ENCODE measurements at regions not wholly inside any gene's neighbourhood (a gene's known extent, or its start where the extent isn't known, plus 50 kb on each side); places are given as distances from the start of the nearest gene placed in this dataset.

- Histone ChIP-seq H3K36me3 (ENCODE audit: control insufficient read depth, insufficient read depth, low read length) (no peaks in the 10 kb centered on the region), H3K4me3 (ENCODE audit: low read depth, low read length) (no peak overlapping the region), H3K9me3 (no peaks in the 10 kb centered on the region), H3K4me1 (no peaks in the 10 kb centered on the region), H3K27me3 (replicated peaks; ENCODE audit: control insufficient read depth, insufficient read depth, low read length) (no peaks in the 10 kb centered on the region)
- Mint-ChIP-seq H3K4me1 (ENCODE audit: low read depth, unreplicated experiment) (no peaks in the 10 kb centered on the region), H3K36me3 (ENCODE audit: insufficient read depth, unreplicated experiment) (no peaks in the 10 kb centered on the region), H3K4me3 (ENCODE audit: unreplicated experiment) (no peak overlapping the region), H3K27me3 (ENCODE audit: insufficient read depth, unreplicated experiment) (no peaks in the 10 kb centered on the region), H3K27ac (ENCODE audit: unreplicated experiment) (no peak overlapping the region), H3K9me3 (ENCODE audit: unreplicated experiment) (no peaks in the 10 kb centered on the region)
- DNase-seq, result no peak
- intact Hi-C loops (cut with micrococcal nuclease; ENCODE audit: unreplicated experiment), result no loop called here
- no TSS peak for BruUV-seq (replicated peaks)
- TF ChIP-seq CTCF (IDR thresholded peaks at IDR 0.05; ENCODE audit: insufficient read depth in 1 of 2, low read depth in 1 of 2, low read length in 1 of 2, severe bottlenecking in 1 of 2, unreplicated experiment in 1 of 2), result no peak
- ChIA-PET POLR2A (no interaction called here), CTCF (no interaction called here)
Observed at GRCh38 chr5:4542145-4542778, 597.9 kb upstream of the ADAMTS16 start.

- no peak overlapping the region for H3K27ac Mint-ChIP-seq (ENCODE audit: unreplicated experiment)
- POLR2A ChIA-PET, result no interaction called here
Observed at GRCh38 chr5:4544049-4544670, 596.0 kb upstream of the ADAMTS16 start.

GRCh38 chr5:4547547-4547946, 592.6 kb upstream of the ADAMTS16 start:
- no peak overlapping the region for H3K4me3 Mint-ChIP-seq (ENCODE audit: unreplicated experiment)
- no peaks in the 10 kb centered on the region for H3K4me1 ChIP-seq
- no peak for DNase-seq
- no peak overlapping the region for H3K27ac Mint-ChIP-seq (ENCODE audit: unreplicated experiment)
- intact Hi-C loops (cut with micrococcal nuclease; ENCODE audit: unreplicated experiment), result no loop called here
- no peak for TF ChIP-seq CTCF (IDR thresholded peaks at IDR 0.05; ENCODE audit: insufficient read depth in 1 of 2, low read depth in 1 of 2, low read length in 1 of 2, severe bottlenecking in 1 of 2, unreplicated experiment in 1 of 2)
- POLR2A ChIA-PET, result no interaction called here
- CTCF ChIA-PET, result no interaction called here
- no peaks in the 10 kb centered on the region for H3K36me3 Mint-ChIP-seq (ENCODE audit: insufficient read depth, unreplicated experiment)
- H3K27me3 ChIP-seq (replicated peaks; ENCODE audit: control insufficient read depth, insufficient read depth, low read length), result no peaks in the 10 kb centered on the region
- BruUV-seq (replicated peaks), result no TSS peak
- no peaks in the 10 kb centered on the region for H3K4me1 Mint-ChIP-seq (ENCODE audit: low read depth, unreplicated experiment)
- no peaks in the 10 kb centered on the region for H3K27me3 Mint-ChIP-seq (ENCODE audit: insufficient read depth, unreplicated experiment)
- H3K9me3 ChIP-seq, result no peaks in the 10 kb centered on the region
- no peak overlapping the region for H3K4me3 ChIP-seq (ENCODE audit: low read depth, low read length)
- H3K36me3 ChIP-seq (ENCODE audit: control insufficient read depth, insufficient read depth, low read length), result no peaks in the 10 kb centered on the region
- no peaks in the 10 kb centered on the region for H3K9me3 Mint-ChIP-seq (ENCODE audit: unreplicated experiment)

More at GRCh38 chr5:4544049-4544670, 596.0 kb upstream of the ADAMTS16 start:
- Histone ChIP-seq H3K36me3 (ENCODE audit: control insufficient read depth, insufficient read depth, low read length) (no peaks in the 10 kb centered on the region), H3K9me3 (no peaks in the 10 kb centered on the region), H3K4me1 (no peaks in the 10 kb centered on the region), H3K4me3 (ENCODE audit: low read depth, low read length) (no peak overlapping the region), H3K27me3 (replicated peaks; ENCODE audit: control insufficient read depth, insufficient read depth, low read length) (no peaks in the 10 kb centered on the region)
- DNase-seq, result no peak
- no peak for TF ChIP-seq CTCF (IDR thresholded peaks at IDR 0.05; ENCODE audit: insufficient read depth in 1 of 2, low read depth in 1 of 2, low read length in 1 of 2, severe bottlenecking in 1 of 2, unreplicated experiment in 1 of 2)
- Mint-ChIP-seq H3K9me3 (ENCODE audit: unreplicated experiment) (no peaks in the 10 kb centered on the region), H3K4me1 (ENCODE audit: low read depth, unreplicated experiment) (no peaks in the 10 kb centered on the region), H3K36me3 (ENCODE audit: insufficient read depth, unreplicated experiment) (no peaks in the 10 kb centered on the region), H3K27me3 (ENCODE audit: insufficient read depth, unreplicated experiment) (no peaks in the 10 kb centered on the region), H3K4me3 (ENCODE audit: unreplicated experiment) (no peak overlapping the region)
- intact Hi-C loops (cut with micrococcal nuclease; ENCODE audit: unreplicated experiment), result no loop called here
- no TSS peak for BruUV-seq (replicated peaks)
- CTCF ChIA-PET, result no interaction called here

Measured in Caco-2 (cell line).